GM18909 (cell line): ENCODE measurements at regions not wholly inside any gene's neighbourhood (a gene's known extent, or its start where the extent isn't known, plus 50 kb on each side); places are given as distances from the start of the nearest gene placed in this dataset.

Experiments
- ATAC-seq: cut with Tn5 transposase; IDR thresholded peaks from one replicate; pipeline ENCODE4 v1.9.1; 2021; ENCODE audit warnings: mild to moderate bottlenecking; ENCODE audit not compliant: unreplicated experiment, poor library complexity

- no peak for ATAC-seq
Observed at GRCh38 chr7:47221826-47222225, 360.1 kb downstream of the TNS3 start.

DNA sequence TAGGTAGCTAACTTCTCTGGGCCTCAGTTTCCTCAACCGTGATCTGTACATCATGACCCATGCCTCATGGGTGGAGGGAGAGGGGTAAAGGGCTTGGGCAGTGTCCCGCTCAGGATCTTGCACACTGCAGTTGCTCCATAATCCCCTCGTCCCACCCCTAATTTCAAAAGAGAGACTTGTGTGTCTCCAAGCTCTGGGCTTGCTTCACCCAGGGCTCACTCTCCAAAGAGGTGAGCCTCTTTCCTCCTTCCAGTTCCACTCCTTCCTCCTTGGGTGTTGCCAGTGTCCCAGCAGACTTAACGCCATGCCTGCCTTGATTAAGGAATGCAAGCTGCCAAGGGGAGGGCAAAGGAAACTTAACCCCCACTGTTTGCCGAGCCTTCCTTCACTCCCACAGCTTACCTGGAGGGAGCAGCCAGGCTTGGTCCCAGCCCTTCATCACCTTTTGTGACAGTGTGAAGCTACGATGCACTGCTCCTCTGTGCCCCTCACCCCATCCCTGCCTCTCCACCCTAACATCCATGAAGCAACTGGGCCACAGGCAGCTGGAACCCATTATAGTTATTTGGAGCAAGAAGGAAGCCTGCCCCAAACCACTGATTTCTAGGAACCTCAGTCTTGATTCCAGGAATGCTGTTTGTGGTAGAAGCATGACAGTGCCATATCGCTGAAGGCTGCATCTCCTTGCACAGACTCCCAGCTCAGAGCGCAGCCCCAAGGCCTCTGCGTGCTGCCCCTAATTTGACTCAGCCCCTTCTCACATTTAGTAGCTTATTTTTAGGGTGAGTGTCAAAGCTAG is 363.3 kb downstream of the TNS3 start:
- no peak for ATAC-seq

GRCh38 chr7:47217570-47218360 is 364.1 kb downstream of the TNS3 start:
- no peak for ATAC-seq

GRCh38 chr7:47217086-47217485 is 364.8 kb downstream of the TNS3 start:
- ATAC-seq, result no peak

DNA sequence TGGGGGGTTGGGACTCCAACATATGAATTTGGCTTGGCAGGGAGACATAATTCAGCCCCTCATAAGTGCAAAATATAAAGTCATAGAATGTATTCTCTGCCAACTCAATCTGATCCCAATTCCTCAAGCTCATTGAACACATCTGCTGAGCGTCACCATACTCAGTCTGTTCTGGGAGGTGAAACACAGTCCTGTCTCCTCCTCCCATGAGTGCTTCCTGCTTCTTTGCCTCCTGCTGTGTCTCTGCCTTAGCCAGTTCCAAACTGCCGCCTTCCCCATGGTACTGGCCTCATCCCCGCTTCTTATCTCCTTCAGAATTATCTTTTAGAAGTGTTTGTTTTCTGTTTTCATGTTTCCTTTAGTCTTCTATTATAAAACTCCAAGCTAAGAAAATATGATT is 365.5 kb downstream of the TNS3 start:
- ATAC-seq, result no peak

DNA sequence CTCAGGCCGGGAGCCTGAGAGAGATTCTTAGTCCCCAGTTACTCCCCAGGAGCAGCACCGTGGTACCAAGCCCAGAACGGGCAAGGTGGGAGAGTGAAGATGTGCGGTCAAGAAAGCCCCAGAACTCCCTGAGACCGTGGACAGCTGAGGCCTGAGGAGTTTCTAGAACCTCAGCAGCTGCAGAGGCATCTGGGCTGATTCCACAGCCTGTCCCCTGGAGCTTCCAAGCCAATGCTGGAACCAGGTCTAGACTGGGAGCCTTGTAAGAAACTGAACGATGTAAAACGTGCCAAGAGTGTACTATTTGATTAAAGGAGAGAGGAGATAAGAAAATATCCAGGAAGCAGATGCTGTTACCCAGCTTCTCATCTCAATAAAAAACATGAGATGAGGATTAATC is 366.3 kb downstream of the TNS3 start:
- no peak for ATAC-seq

DNA sequence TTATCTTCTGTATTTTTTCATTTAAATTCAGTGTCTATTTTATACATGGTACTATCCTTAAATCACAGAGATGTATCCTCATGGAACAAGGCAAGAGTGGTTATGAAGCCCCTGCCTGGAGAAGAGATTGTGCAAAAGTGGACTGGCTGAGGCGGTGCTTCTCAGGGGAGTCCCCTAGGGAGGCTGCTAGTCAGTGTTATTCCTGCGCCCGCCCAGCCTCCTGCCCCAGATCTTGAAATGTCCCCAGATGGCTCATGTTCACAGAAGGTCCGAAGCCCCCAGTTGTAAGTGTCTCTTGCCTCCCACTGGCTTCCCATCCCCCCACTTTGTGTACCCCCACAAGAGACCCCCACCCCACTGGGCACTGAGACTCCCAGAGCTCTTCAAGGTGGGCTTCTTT is 366.9 kb downstream of the TNS3 start:
- no peak for ATAC-seq

GRCh38 chr7:47213276-47213675 is 368.6 kb downstream of the TNS3 start:
- no peak for ATAC-seq

- peak; percentile 75 for ATAC-seq
Observed at GRCh38 chr7:47211519-47211973, 370.4 kb downstream of the TNS3 start.

GRCh38 chr7:47210281-47210854 is 371.5 kb downstream of the TNS3 start:
- no peak for ATAC-seq

DNA sequence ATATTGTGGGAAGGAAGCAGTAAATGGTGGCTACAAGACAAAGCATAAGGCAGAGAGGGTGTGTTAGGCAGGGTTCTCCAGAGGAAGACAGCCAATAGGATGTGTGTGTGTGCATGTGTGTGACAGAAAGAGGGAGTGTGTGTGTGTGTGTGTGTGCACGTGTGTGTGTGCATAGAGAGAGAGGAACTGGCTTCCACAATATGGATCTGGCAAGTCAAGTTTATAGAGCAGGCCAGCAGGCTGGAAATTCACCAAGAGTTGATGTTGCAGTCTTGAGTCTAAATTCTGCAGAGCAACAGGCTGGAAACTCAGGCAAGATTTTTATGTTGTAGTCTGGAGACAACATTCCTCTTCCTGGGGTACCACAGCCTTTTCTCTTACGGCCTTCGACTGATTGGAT is 374.0 kb downstream of the TNS3 start:
- no peak for ATAC-seq

GRCh38 chr7:47204709-47205108 is 377.2 kb downstream of the TNS3 start:
- ATAC-seq, result no peak

DNA sequence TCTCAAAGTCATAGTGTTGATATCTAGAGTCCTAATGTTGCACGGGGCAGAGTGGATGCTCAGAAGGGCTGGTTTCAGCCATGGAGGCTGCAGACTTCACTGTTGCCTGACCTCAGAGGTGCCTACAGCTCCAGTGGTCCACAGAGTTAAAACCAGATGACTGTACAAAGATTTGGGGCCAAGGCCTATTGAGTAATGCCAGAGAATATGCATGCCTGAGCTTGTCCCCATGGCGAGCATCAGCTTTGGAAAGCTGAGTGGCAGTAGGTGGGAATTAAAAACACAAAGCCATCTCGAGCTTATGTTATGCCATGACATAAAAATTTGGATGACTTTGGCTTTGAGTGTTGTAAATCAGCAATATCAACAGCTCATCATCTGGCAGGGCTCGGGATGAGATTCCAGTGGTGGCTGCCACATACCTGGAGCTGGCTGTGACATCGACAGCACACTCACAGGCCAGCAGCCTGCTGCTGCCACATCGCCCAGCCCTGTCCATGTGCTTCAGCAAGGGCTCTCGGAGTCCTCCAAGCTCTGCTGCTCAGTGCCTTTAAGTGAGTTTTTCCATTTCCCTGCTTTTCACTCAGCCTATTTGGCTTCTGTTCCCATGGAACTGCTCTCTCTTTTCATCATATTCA is 379.6 kb downstream of the TNS3 start:
- ATAC-seq, result no peak

- no peak for ATAC-seq
Observed at GRCh38 chr7:47198159-47198558, 383.8 kb downstream of the TNS3 start.

DNA sequence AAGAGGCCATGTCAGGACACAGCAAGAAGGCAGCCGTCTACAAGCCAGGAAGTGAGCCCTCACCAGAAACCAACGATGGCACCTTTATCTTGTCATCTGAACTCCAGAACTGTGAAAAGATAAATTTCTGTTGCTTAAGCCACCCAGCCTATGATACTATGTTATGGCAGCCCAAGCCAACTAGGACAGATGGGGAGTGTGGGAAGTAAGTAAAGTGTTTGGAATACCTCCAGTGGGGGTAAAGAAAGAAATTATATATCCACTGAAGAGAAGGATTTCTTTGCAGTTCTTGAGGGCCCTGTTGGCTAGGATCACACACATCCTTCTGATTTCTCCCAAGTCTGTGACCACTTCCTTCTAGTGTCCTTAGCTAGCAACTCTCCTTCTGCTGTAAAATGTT is 384.4 kb downstream of the TNS3 start:
- ATAC-seq, result no peak

DNA sequence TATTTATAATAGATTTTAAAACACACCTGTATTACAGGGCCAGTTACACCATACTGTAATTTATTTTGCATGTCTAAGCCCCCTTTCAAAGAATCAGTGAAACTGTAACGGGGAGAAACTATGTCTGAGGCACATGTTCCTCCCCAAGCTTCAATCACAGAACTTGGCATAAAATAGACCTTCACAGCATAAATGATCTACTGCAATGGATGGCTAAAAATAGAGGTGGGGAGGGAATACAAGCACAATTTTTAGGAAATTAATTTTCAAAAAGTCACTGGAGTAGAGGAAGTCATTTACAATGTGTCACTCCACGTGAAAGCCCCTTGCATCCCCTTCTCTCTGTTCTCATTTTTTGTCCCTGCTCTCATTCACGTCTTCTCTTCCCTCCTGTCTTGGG is 385.2 kb downstream of the TNS3 start:
- ATAC-seq, result no peak

DNA sequence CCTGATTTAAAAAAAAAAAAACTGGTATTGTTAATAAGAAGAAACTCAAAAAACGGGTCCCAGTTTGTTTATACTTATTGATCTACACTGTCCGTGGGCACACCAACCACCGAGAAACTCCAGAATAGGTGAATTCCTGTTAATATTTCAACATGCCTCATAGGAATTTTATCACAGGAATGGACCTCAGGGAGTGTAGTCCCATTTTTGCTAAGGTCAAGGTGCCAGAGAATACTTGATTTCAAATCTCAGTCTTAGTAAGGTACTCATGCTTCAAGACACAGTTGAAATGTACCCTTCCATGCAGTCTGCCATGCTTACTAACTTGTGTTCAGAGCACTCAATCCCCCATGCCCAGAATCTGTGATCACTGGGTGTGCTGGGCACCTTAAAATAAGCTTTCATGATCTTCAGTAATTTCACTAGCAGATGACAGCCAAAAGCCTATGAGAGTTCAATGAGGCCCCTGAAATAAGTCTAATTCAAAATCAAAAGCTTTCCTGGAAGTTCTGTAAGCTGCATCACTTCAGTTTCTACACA is 385.7 kb downstream of the TNS3 start:
- no peak for ATAC-seq

GRCh38 chr7:47195641-47196040 is 386.3 kb downstream of the TNS3 start:
- ATAC-seq, result no peak

- ATAC-seq, result no peak
Observed at GRCh38 chr7:47194516-47195057, 387.3 kb downstream of the TNS3 start.

GRCh38 chr7:47192978-47193377 is 388.9 kb downstream of the TNS3 start:
- no peak for ATAC-seq
